HG03159 (cell line): ENCODE measurements at regions not wholly inside any gene's neighbourhood (a gene's known extent, or its start where the extent isn't known, plus 50 kb on each side); places are given as distances from the start of the nearest gene placed in this dataset.
A peak's percentile ranks its signal among the peaks of the same experiment; 100 is the strongest.

Experiments
- ATAC-seq: cut with Tn5 transposase; IDR thresholded peaks from one replicate; pipeline ENCODE4 v1.9.1; 2021; ENCODE audit warnings: mild to moderate bottlenecking, moderate library complexity; ENCODE audit not compliant: unreplicated experiment

GRCh38 chr1:235011599-235012435, 116.8 kb downstream of the TOMM20 start:
- ATAC-seq = peak; percentile 81

- no peak for ATAC-seq
These were observed 117.5 kb downstream of the TOMM20 start for GRCh38 chr1:235011064-235011598.

- no peak for ATAC-seq
These were observed 118.9 kb downstream of the TOMM20 start for GRCh38 chr1:235009561-235010306.

- ATAC-seq = no peak
These were observed 119.6 kb downstream of the TOMM20 start for GRCh38 chr1:235009074-235009473.

GRCh38 chr1:235008239-235008638, 120.4 kb downstream of the TOMM20 start:
- ATAC-seq = no peak

GRCh38 chr1:235006816-235007215, 121.8 kb downstream of the TOMM20 start:
- ATAC-seq = no peak

- no peak for ATAC-seq
These were observed 122.4 kb downstream of the TOMM20 start for GRCh38 chr1:235006132-235006721.

- peak; percentile 46 for ATAC-seq
These were observed 123.7 kb downstream of the TOMM20 start for GRCh38 chr1:235004840-235005391.

- no peak for ATAC-seq
These were observed 124.4 kb downstream of the TOMM20 start for GRCh38 chr1:235004276-235004675.

- ATAC-seq = no peak
These were observed 125.8 kb downstream of the TOMM20 start for GRCh38 chr1:235002706-235003300.

- ATAC-seq = no peak
These were observed 129.1 kb downstream of the TOMM20 start for GRCh38 chr1:234999513-234999940.

GRCh38 chr1:234997896-234998741, 130.5 kb downstream of the TOMM20 start:
- ATAC-seq = no peak

- ATAC-seq = no peak
These were observed 131.3 kb downstream of the TOMM20 start for GRCh38 chr1:234997201-234997895.

- ATAC-seq = no peak
These were observed 132.3 kb downstream of the TOMM20 start for GRCh38 chr1:234996245-234996757.

- no peak for ATAC-seq
These were observed 134.0 kb downstream of the TOMM20 start for GRCh38 chr1:234994436-234995295.

GRCh38 chr1:234992065-234992464, 136.6 kb downstream of the TOMM20 start:
- ATAC-seq = no peak

GRCh38 chr1:234990874-234991801, 137.5 kb downstream of the TOMM20 start:
- no peak for ATAC-seq
